GM18951 (cell line): ENCODE measurements at regions not wholly inside any gene's neighbourhood (a gene's known extent, or its start where the extent isn't known, plus 50 kb on each side); places are given as distances from the start of the nearest gene placed in this dataset.
"Not testable (repeated sequence)": the region's sequence is repeated elsewhere in the genome, so short reads cannot be mapped to it uniquely, and the experiment has no call there.

Source experiments
- POLR2A ChIP-seq: IDR thresholded peaks from 4 replicates; pipeline ENCODE4 v1.6.1; 2011; ENCODE audit warnings: mild to moderate bottlenecking; ENCODE audit not compliant: insufficient read length, insufficient read depth; ENCODE audit errors: extremely low read depth
- in situ Hi-C: fragments of 300-500 bp; cut with MboI; formaldehyde crosslinking; loops from one replicate; pipeline ENCODE4 v1.12.0; 2022; ENCODE audit warnings: low sequenced_read_pairs, mixed read lengths, inconsistent platforms; ENCODE audit not compliant: unreplicated experiment

GRCh38 chr3:194939949-194940770, 254.5 kb downstream of the FAM43A start:
- in situ Hi-C loops: no loop called here
- TF ChIP-seq POLR2A: no peak

DNA sequence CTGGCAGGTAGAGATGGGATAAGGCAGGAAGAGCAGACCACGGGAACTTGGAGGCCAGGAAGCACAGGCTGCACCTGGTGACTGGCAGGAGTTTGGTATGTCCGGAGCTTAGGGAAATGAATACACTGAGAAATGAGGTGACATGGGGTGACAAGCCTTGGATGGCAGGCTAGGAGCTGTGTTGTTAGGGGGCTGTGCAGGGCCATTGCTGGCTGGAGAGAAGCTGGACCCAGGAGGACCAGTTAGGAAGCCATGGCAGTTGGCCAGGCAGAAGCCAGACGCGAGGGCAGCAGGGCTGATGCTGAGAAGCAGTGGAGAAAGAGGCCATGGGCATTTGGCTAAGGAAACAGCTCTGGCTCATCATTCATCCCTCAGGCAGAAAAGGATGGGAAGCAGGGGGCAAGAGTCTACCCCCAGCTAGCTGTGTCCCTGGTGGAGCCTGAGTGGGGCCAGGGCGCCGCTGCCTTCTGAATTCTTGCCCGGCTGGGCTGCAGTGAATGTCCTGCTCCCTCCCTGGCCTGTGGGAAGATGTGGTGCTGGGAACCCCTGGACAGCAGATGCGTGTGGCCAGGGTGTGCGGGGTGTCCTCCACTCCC, 255.8 kb downstream of the FAM43A start:
- in situ Hi-C loops: no loop called here
- no peak for TF ChIP-seq POLR2A

- no peak for TF ChIP-seq POLR2A
- in situ Hi-C loops: no loop called here
Observed at GRCh38 chr3:194941956-194942511, 256.4 kb downstream of the FAM43A start.

- in situ Hi-C loops: no loop called here
- no peak for TF ChIP-seq POLR2A
Observed at GRCh38 chr3:194944526-194944925, 258.8 kb downstream of the FAM43A start.

DNA sequence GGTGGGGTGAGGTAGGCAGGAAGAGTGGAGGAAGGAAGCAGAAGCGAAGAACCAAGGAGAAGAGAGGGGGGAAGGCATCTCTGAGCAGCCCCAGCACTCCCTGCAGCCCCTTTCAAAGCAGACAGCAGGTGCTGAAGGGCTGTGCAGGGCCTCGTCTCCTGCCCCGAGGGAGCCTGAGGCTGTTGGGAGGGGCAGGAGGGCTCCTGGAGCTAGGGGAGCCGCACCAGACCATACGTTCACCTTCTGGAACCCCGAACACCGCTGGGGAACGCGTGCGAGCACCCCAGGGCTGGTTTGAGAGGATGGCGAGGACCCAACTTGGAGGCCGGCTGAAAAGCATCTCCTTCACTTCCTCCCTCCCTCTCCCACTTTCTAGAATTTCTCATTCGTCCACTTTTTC, 259.8 kb downstream of the FAM43A start:
- in situ Hi-C loops: no loop called here
- no peak for TF ChIP-seq POLR2A

GRCh38 chr3:194946091-194946490, 260.4 kb downstream of the FAM43A start:
- in situ Hi-C loops: no loop called here

GRCh38 chr3:194949592-194949991, 263.9 kb downstream of the FAM43A start:
- in situ Hi-C loops: no loop called here
- no peak for TF ChIP-seq POLR2A

More at GRCh38 chr3:194946091-194946490, 260.4 kb downstream of the FAM43A start:
- TF ChIP-seq POLR2A: no peak

DNA sequence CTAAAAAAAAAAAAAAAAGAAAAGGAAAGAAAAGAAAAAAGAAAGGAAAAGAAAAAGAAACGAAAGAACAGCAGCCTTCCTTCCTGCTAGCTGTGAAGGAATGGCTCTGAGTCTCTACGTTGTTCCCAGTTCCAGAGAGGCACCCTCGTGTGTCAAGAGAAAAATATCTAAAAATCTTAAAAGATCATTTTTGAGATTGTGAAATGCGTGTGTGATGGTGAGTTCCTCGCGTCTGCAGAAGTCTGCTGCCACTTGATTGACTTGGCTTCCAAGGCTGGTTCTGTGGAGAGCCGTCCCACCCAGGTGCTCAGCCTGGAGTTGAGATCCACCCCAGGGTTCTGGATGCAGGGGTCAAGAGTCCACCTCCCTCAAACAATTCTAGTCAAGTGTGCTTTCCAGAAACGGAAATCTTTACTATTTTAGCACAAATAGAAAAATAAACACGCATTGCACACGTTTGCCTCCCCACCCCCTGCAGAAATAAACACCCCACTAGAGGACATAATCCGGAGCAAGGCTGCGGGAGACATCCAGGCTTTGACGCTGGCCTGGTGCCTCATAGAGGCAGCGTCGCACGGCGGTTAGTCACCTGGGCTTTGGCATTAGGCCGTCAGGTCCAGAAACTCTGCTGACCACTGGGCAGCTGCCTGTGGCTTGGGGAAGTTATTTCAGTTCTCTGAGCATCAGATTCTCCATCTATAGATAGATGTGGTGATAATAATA, 265.4 kb downstream of the FAM43A start:
- in situ Hi-C loops: no loop called here
- no peak for TF ChIP-seq POLR2A

DNA sequence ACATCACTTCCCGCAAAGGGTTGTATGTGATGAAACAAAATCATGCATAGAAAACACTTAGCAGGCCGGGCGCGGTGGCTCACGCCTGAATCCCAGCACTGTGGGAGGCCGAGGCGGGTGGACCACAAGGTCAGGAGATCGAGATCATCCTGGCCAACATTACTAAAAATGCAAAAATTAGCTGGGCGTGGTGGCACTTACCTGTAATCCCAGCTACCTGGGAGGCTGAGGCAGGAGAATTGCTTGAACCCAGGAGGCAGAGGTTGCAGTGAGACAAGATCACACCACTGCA, 265.9 kb downstream of the FAM43A start:
- in situ Hi-C loops: not testable (repeated sequence)

DNA sequence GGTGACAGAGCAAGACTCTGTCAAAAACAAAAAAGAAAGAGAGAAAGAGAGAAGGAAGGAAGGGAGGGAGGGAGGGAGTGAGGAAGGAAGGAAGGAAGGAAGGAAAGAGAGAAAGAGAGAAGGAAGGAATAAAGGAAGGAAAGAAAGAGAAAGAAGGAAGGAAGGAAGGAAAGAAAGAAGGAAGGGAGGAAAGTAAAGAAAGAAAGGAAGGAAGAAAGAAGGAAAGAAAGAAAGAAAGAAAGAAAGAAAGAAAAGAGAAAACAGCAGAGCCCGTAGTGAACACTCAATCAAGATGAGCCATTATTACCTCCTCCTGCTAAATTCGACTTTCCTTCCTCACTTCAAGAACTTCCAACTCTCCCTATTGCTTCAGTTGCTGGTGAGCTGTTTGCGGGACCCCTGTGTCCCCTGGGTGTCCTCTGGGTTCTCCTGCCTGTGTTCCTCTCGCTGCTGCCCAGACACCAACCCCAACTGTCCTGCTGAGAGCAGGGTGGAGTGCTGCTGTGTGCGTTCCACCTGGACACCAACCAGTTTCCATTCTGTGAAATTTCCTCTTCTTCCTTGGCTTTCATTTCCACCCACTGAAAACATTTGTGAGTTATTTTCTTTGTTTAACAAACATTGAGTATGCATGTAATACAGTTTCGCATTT, 266.4 kb downstream of the FAM43A start:
- in situ Hi-C loops: no loop called here
- no peak for TF ChIP-seq POLR2A

GRCh38 chr3:194952841-194953241, 267.2 kb downstream of the FAM43A start:
- in situ Hi-C loops: no loop called here
- TF ChIP-seq POLR2A: no peak

GRCh38 chr3:194953291-194953690, 267.6 kb downstream of the FAM43A start:
- TF ChIP-seq POLR2A: no peak
- in situ Hi-C loops: no loop called here

- no peak for TF ChIP-seq POLR2A
- in situ Hi-C loops: no loop called here
Observed at GRCh38 chr3:194955546-194955945, 269.9 kb downstream of the FAM43A start.

- in situ Hi-C loops: no loop called here
Observed at GRCh38 chr3:194955979-194956696, 270.5 kb downstream of the FAM43A start.

More at GRCh38 chr3:194955979-194956696, 270.5 kb downstream of the FAM43A start:
- no peak for TF ChIP-seq POLR2A
